Transverse colon (tissue), 4 donors: ENCODE measurements at regions not wholly inside any gene's neighbourhood (a gene's known extent, or its start where the extent isn't known, plus 50 kb on each side); places are given as distances from the start of the nearest gene placed in this dataset.

ENCODE experiments used
- DNase-seq: peaks from one replicate; pipeline ENCODE4 v3.0.0-alpha.2; 2019
- H3K27ac ChIP-seq, 4 donors: fragments of 200-600 bp; sonication (generic); 2 replicates each; pipeline ENCODE4 v1.5.1; 2016 to 2018; ENCODE audit warnings: inconsistent platforms in 4 of 4
- H3K27me3 ChIP-seq: fragments of 200-600 bp; sonication (generic); 2 replicates; pipeline ENCODE4 v1.5.1; 2017; ENCODE audit warnings: inconsistent platforms
- H3K36me3 ChIP-seq, 4 donors: fragments of 200-600 bp; sonication (generic); 2 replicates each; pipeline ENCODE4 v1.5.1; 2017 to 2019; ENCODE audit warnings: inconsistent platforms in 4 of 4
- H3K4me1 ChIP-seq, 4 donors: fragments of 200-600 bp; sonication (generic); 2 replicates each; pipeline ENCODE4 v1.5.1; 2017 to 2020; ENCODE audit warnings: inconsistent platforms in 4 of 4
- H3K4me3 ChIP-seq, 4 donors: fragments of 200-600 bp; sonication (generic); 1 replicate in 1 of 4; 2 replicates in 3 of 4; pipeline versions ENCODE4 v1.5.1 to v1.6.1; 2017 to 2019; ENCODE audit warnings: inconsistent platforms in 4 of 4
- H3K9me3 ChIP-seq, 2 donors: fragments of 200-600 bp; sonication (generic); 2 replicates each; pipeline ENCODE4 v1.5.1; 2017 to 2019; ENCODE audit warnings: inconsistent platforms in 2 of 2
- EP300 ChIP-seq: sonication (generic); formaldehyde crosslinking; IDR thresholded peaks from one replicate; pipeline ENCODE4 v1.6.1; 2017; ENCODE audit warnings: antibody characterized with exemption, low read depth
- POLR2A ChIP-seq: fragments of 450-650 bp; IDR thresholded peaks from one replicate; pipeline ENCODE4 v1.6.1; 2016; ENCODE audit warnings: antibody characterized with exemption, mild to moderate bottlenecking, moderate library complexity
- POLR2AphosphoS5 ChIP-seq, 3 donors: sonication (generic); formaldehyde crosslinking; IDR thresholded peaks; one replicate each; pipeline ENCODE4 v1.6.1; 2016; ENCODE audit warnings: antibody characterized with exemption in 3 of 3
- WGBS, 2 donors: methylation state at CpG; one replicate each; pipeline ENCODE4 v1.1.5; 2018; ENCODE audit warnings: low coverage in 1 of 2; 5-methylcytosine and 5-hydroxymethylcytosine counted together
- in situ Hi-C, 4 donors: fragments of 200-750 bp; cut with MboI; loops; one replicate each; pipeline versions ENCODE4 v1.15.0 to v1.15.1; 2017; ENCODE audit warnings: low sequenced_read_pairs in 3 of 4, low pct_ligation_motif_present in 1 of 4, low pct_unique_long_range_greater_than_20kb in 1 of 4
- intact Hi-C: fragments of 100-400 bp; cut with DNase I; formaldehyde crosslinking; loops from one replicate; pipeline ENCODE4 v1.15.1; 2023; ENCODE audit warnings: low total_unique reads
- TF ChIP-seq, protein P1 (sequence below), 5 experiments: fragments of 200-600 bp in 3 of 5; fragments of 450-650 bp in 2 of 5; sonication (generic) in 3 of 5; IDR thresholded peaks; 1 replicate in 2 of 5; 2 replicates in 3 of 5; pipeline ENCODE4 v1.5.1; 2016 to 2017; ENCODE audit warnings: antibody characterized with exemption in 5 of 5, inconsistent platforms in 3 of 5, mild to moderate bottlenecking in 2 of 5, moderate library complexity in 1 of 5

DNA sequence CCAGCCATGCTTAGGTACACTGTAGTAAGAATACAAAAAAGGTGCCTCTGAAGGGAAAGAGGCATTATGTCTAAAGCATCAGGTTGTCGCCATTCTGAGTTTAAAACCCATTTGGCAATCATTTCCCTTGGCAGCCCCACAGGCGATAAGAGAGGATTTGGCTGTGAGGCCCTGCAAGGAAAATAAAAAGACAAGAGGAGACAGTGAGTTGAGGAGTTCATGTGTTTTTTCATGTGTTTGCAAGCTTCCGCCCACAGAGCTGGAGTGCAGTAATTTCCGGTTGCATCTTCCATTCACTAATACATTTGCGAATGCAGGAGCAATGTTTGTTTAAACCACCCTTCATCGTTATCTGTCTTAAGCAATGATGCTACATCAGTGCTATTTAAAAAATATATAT lies 138.5 kb upstream of the SOX4 start:
- H3K27ac ChIP-seq: no peak overlapping the region
- H3K27me3 ChIP-seq: no peaks in the 10 kb centered on the region
- H3K9me3 ChIP-seq: no peaks in the 10 kb centered on the region
- TF ChIP-seq EP300 (no peak), POLR2A (no peak), POLR2AphosphoS5 (IDR thresholded peaks at IDR 0.05) (no peak)
- TF ChIP-seq, protein P1, sequence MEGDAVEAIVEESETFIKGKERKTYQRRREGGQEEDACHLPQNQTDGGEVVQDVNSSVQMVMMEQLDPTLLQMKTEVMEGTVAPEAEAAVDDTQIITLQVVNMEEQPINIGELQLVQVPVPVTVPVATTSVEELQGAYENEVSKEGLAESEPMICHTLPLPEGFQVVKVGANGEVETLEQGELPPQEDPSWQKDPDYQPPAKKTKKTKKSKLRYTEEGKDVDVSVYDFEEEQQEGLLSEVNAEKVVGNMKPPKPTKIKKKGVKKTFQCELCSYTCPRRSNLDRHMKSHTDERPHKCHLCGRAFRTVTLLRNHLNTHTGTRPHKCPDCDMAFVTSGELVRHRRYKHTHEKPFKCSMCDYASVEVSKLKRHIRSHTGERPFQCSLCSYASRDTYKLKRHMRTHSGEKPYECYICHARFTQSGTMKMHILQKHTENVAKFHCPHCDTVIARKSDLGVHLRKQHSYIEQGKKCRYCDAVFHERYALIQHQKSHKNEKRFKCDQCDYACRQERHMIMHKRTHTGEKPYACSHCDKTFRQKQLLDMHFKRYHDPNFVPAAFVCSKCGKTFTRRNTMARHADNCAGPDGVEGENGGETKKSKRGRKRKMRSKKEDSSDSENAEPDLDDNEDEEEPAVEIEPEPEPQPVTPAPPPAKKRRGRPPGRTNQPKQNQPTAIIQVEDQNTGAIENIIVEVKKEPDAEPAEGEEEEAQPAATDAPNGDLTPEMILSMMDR (IDR thresholded peaks at IDR 0.05): no peak
- H3K4me3 ChIP-seq: no peak overlapping the region
- in situ Hi-C loops: no loop called here
- 83 to 95% methylated on average over 4 to 6 of the region's 6 CpGs for WGBS, 2 donors
- no peaks in the 10 kb centered on the region for H3K4me1 ChIP-seq
- DNase-seq: no peak
- H3K36me3 ChIP-seq: no peaks in the 10 kb centered on the region
- intact Hi-C loops: no loop called here

DNA sequence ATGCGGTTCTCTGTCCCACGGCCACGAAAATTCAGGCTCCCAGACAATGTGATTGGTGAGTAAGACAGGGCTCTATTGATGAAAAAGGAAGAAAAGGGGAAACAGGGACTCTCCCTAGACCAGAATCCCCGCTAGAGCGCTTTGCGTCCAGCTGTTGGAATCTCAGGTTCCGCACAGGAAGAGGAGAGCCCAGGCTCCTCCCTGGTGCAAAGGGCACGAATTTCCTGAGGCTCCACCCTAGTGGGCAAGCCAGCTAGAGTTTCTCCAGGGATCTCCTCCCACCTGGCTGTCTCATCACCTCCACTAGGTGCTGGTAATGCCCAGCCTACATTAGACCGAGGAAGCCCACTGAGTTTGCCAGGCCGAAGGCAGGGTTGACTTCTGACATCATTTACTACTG lies 135.9 kb upstream of the SOX4 start:
- 83 to 94% methylated on average over 2 to 10 of the region's 10 CpGs for WGBS, 2 donors
- intact Hi-C loops: no loop called here
- no peak overlapping the region for H3K4me3 ChIP-seq
- H3K36me3 ChIP-seq: no peaks in the 10 kb centered on the region
- TF ChIP-seq EP300: no peak
- peaks cover 0 to 4% (median 0%) of the 10 kb centered on the region in 4 donors for H3K4me1 ChIP-seq
- DNase-seq: no peak
- no peak overlapping the region for H3K27ac ChIP-seq
- in situ Hi-C loops: no loop called here
- H3K9me3 ChIP-seq: no peaks in the 10 kb centered on the region
- no peaks in the 10 kb centered on the region for H3K27me3 ChIP-seq

DNA sequence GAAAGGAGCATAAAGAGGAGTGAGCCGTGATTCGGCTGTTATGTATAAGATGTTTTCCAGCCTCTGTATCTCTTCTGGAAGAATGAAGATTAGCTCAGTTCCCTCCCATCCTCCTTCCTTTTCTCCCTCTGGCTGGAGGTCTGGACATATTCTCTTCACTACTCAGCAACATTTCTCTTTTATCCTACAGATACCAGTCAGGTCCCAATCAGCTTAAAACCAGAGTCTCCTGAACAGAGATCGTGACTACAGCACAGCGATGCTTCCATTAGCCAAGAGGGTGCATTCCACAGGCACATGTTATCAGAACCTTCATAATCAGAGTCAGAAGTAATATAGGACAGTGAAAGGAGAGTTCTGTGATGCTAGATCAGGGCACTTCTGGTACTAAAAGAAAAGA lies 133.9 kb upstream of the SOX4 start:
- no peak for DNase-seq
- H3K36me3 ChIP-seq: no peaks in the 10 kb centered on the region
- no peak overlapping the region for H3K4me3 ChIP-seq
- in situ Hi-C loops (no loop called here), intact Hi-C loops (no loop called here)
- no peak overlapping the region for H3K27ac ChIP-seq
- peaks cover 0 to 4% (median 0%) of the 10 kb centered on the region in 4 donors for H3K4me1 ChIP-seq
- WGBS, 2 donors: 80 to 87% methylated on average over 4 of the region's 4 CpGs
- H3K27me3 ChIP-seq: no peaks in the 10 kb centered on the region
- no peak for TF ChIP-seq POLR2A
- no peak for TF ChIP-seq EP300
- TF ChIP-seq, protein P1 (IDR thresholded peaks at IDR 0.05): no peak
- no peak for TF ChIP-seq POLR2AphosphoS5 (IDR thresholded peaks at IDR 0.05)
- no peaks in the 10 kb centered on the region for H3K9me3 ChIP-seq

DNA sequence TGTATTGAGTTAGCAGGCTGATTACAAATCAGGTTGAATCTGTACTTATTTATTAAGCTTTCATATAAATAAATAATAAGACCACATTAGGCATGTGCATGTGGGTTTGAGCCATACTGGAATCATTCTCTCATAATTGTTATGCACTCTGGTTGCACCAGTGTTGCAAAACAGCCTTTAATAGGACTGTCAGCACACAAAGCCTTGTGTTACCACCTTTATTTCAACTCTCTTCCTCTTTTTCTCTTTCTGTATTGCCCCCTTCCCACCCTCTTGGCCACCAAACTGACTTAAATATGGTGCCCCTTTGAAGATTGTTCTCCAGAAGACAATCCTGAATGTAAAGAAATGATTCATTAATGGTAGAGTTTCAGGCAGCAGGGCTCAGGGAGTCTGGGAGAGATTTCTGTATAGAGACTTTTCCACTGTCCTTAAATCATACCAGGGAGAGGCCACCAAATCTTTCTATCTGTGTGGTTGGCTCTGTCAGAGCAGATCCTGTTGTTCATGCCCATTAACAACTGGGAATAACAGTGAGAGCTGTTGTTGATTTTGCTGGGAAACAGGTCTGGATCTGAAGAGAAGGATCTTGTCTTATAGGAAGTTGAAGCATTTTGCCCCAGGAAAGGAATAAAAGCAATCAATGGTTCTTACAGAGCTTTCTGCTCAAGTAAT lies 131.6 kb upstream of the SOX4 start:
- Histone ChIP-seq H3K9me3 (no peaks in the 10 kb centered on the region), H3K27ac (no peak overlapping the region), H3K4me3 (no peak overlapping the region), H3K36me3 (no peaks in the 10 kb centered on the region), H3K4me1 (peaks cover 0 to 4% (median 0%) of the 10 kb centered on the region in 4 donors), H3K27me3 (no peaks in the 10 kb centered on the region)
- in situ Hi-C loops: no loop called here
- TF ChIP-seq EP300 (no peak), POLR2AphosphoS5 (IDR thresholded peaks at IDR 0.05) (no peak), POLR2A (no peak)
- intact Hi-C loops: no loop called here
- no peak for DNase-seq

DNA sequence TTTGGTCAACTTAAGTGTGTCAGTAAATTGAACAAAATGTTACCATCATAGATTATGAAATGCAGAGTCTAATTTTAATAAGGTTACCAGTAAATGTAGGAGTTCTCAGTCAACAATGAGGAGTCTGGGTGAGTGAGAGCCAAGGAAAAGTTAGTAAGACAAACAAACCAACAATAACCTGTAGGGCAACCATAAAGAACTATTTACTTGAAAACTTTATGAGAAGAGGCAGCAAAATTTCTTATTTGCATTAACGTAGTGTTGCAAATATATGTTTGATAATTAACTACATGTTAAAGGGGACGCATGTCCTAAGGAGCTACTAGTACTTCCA lies 131.1 kb upstream of the SOX4 start:
- Histone ChIP-seq H3K4me3 (no peak overlapping the region), H3K4me1 (peaks cover 0 to 4% (median 0%) of the 10 kb centered on the region in 4 donors), H3K36me3 (no peaks in the 10 kb centered on the region), H3K27me3 (no peaks in the 10 kb centered on the region), H3K27ac (no peak overlapping the region), H3K9me3 (no peaks in the 10 kb centered on the region)
- intact Hi-C loops: no loop called here
- DNase-seq: no peak
- in situ Hi-C loops: no loop called here
- WGBS, 2 donors: 49 to 64% methylated on average over 2 of the region's 2 CpGs
- TF ChIP-seq, protein P1 (IDR thresholded peaks at IDR 0.05): no peak
- no peak for TF ChIP-seq POLR2A
